PC-3 (cell line): ENCODE measurements at regions not wholly inside any gene's neighbourhood (a gene's known extent, or its start where the extent isn't known, plus 50 kb on each side); places are given as distances from the start of the nearest gene placed in this dataset.

Source experiments
- ATAC-seq: fragments of 200-7000 bp; cut with Tn5 transposase; 2 replicates; pipeline ENCODE4 v1.9.1; 2020; ENCODE audit warnings: mild to moderate bottlenecking, moderate library complexity
- BruUV-seq: library from RNA; stranded (reverse); fragments of 400-500 nt; replicated peaks from 2 replicates; lab custom pipeline; 2021; lab: Mats Ljungman, UMichigan
- CTCF ChIA-PET: fragments of 300-600 bp; sonication (Branson Sonifier 250); formaldehyde crosslinking; loops from one replicate; lab custom pipeline; 2022; ENCODE audit warnings: antibody characterized with exemption; lab: Charles Lee
- POLR2A ChIA-PET: fragments of 300-600 bp; sonication (Branson Sonifier 250); formaldehyde crosslinking; loops from one replicate; lab custom pipeline; 2022; ENCODE audit warnings: antibody characterized with exemption; ENCODE audit not compliant: unreplicated experiment; lab: Charles Lee
- DNase-seq: peaks from one replicate; pipeline ENCODE4 v3.0.0-alpha.2; 2015
- H2AFZ ChIP-seq: fragments of 300-600 bp; sonication (generic); 2 replicates; pipeline ENCODE4 v1.6.0; 2016; ENCODE audit warnings: antibody characterized with exemption, low read length
- H3F3A ChIP-seq: fragments of 300-600 bp; sonication (generic); one replicate; pipeline ENCODE4 v1.6.0; 2017; ENCODE audit warnings: antibody characterized with exemption, low read length, control low read depth, mild to moderate bottlenecking; ENCODE audit not compliant: unreplicated experiment
- H3K27ac ChIP-seq: fragments of 300-600 bp; sonication (generic); 2 replicates; pipeline ENCODE4 v1.5.1; 2016; ENCODE audit warnings: mild to moderate bottlenecking, low read length
- H3K27me3 ChIP-seq: fragments of 300-600 bp; sonication (generic); 2 replicates; pipeline ENCODE4 v1.6.1; 2016; ENCODE audit warnings: low read length, mixed read lengths
- H3K36me3 ChIP-seq: fragments of 300-600 bp; sonication (generic); 2 replicates; pipeline ENCODE4 v1.6.1; 2016; ENCODE audit warnings: low read depth, mixed run types, low read length, mixed read lengths
- H3K4me1 ChIP-seq: fragments of 300-600 bp; sonication (generic); 2 replicates; pipeline ENCODE4 v1.5.1; 2016; ENCODE audit warnings: low read length; ENCODE audit not compliant: insufficient read depth
- H3K4me2 ChIP-seq: fragments of 300-600 bp; sonication (generic); 2 replicates; pipeline ENCODE4 v1.6.0; 2016; ENCODE audit warnings: low read length
- H3K4me3 ChIP-seq: fragments of 300-600 bp; sonication (generic); 2 replicates; pipeline ENCODE4 v1.5.1; 2016; ENCODE audit warnings: mild to moderate bottlenecking, low read length, mixed read lengths
- H3K79me2 ChIP-seq: fragments of 300-600 bp; sonication (generic); 2 replicates; pipeline ENCODE4 v1.6.1; 2017; ENCODE audit warnings: low read length, mixed read lengths
- H3K9ac ChIP-seq: fragments of 300-600 bp; sonication (generic); 2 replicates; pipeline ENCODE4 v1.6.0; 2016; ENCODE audit warnings: mild to moderate bottlenecking, low read length
- H3K9me2 ChIP-seq: fragments of 300-600 bp; sonication (generic); replicated peaks from 2 replicates; pipeline ENCODE4 v1.6.1; 2016; ENCODE audit warnings: mixed run types, low read length, mixed read lengths
- H3K9me3 ChIP-seq: fragments of 300-600 bp; sonication (generic); 2 replicates; pipeline ENCODE4 v1.6.1; 2016; ENCODE audit warnings: low read length, mixed read lengths
- H4K20me1 ChIP-seq: fragments of 300-600 bp; sonication (generic); 2 replicates; pipeline ENCODE4 v1.6.1; 2016; ENCODE audit warnings: low read length, mixed read lengths
- EZH2 ChIP-seq: fragments of 300-600 bp; sonication (generic); IDR thresholded peaks from one replicate; pipeline ENCODE4 v1.6.1; 2017; ENCODE audit warnings: antibody characterized with exemption, mild to moderate bottlenecking, low read length; ENCODE audit not compliant: unreplicated experiment
- EZH2phosphoT487 ChIP-seq: fragments of 300-600 bp; sonication (generic); IDR thresholded peaks from 2 replicates; pipeline ENCODE4 v1.6.1; 2018; ENCODE audit warnings: mild to moderate bottlenecking, antibody characterized with exemption, low read length, borderline replicate concordance
- intact Hi-C: fragments of 100-400 bp; cut with micrococcal nuclease; formaldehyde crosslinking; loops from 2 replicates; pipeline ENCODE4 v1.9.0; 2023
- TF ChIP-seq, protein P1 (sequence below): fragments of 300-600 bp; sonication (generic); conservative IDR thresholded peaks from 2 replicates; pipeline ENCODE4 v1.5.1; 2017; ENCODE audit warnings: antibody characterized with exemption, low read depth, mild to moderate bottlenecking, low read length

DNA sequence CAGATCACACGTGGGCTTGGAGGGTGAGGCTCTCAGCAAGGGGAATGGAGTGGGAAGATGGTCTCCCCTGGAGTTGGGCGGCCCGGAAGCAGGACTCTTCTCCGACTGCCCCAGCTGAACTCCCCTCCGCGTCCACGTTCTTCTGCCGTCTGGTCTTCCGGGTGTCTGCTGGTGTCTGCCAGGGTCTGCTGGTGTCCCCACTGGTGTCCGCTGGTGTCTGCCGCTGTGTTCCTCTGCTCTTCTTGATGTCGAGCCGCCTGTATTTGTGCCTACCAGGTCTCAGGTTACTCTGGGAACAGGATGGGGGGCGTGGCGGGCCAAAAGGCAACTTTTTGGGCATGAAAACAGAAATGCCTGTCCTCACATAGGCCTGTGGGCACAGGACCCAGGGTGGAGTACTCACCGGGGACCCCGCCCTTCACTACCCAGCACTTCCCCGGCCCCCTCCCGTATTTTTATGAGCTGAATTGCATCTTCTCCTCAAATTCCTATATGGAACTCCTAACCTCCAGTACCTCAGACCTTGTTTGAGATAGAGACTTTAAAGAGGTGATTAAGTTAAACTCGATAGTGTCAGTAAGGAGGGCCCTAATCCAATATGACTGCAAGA lies 675.4 kb downstream of the SEMA5A start:
- Histone ChIP-seq H3K79me2 (no peaks in the 10 kb centered on the region), H3K4me2 (no peak overlapping the region), H4K20me1 (no peaks in the 10 kb centered on the region), H3F3A (no peaks in the 10 kb centered on the region), H2AFZ (no peak overlapping the region), H3K27me3 (no peaks in the 10 kb centered on the region), H3K4me1 (no peaks in the 10 kb centered on the region), H3K9me3 (no peaks in the 10 kb centered on the region), H3K27ac (no peak overlapping the region), H3K36me3 (no peaks in the 10 kb centered on the region), H3K9me2 (no peaks in the 10 kb centered on the region), H3K9ac (no peak overlapping the region), H3K4me3 (no peak overlapping the region)
- ChIA-PET CTCF (no interaction called here), POLR2A (no interaction called here)
- intact Hi-C loops, result no loop called here
- no TSS peak for BruUV-seq
- no peak for ATAC-seq
- TF ChIP-seq, protein P1, sequence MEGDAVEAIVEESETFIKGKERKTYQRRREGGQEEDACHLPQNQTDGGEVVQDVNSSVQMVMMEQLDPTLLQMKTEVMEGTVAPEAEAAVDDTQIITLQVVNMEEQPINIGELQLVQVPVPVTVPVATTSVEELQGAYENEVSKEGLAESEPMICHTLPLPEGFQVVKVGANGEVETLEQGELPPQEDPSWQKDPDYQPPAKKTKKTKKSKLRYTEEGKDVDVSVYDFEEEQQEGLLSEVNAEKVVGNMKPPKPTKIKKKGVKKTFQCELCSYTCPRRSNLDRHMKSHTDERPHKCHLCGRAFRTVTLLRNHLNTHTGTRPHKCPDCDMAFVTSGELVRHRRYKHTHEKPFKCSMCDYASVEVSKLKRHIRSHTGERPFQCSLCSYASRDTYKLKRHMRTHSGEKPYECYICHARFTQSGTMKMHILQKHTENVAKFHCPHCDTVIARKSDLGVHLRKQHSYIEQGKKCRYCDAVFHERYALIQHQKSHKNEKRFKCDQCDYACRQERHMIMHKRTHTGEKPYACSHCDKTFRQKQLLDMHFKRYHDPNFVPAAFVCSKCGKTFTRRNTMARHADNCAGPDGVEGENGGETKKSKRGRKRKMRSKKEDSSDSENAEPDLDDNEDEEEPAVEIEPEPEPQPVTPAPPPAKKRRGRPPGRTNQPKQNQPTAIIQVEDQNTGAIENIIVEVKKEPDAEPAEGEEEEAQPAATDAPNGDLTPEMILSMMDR, result no peak
- TF ChIP-seq EZH2 (no peak), EZH2phosphoT487 (no peak)
- no peak for DNase-seq

DNA sequence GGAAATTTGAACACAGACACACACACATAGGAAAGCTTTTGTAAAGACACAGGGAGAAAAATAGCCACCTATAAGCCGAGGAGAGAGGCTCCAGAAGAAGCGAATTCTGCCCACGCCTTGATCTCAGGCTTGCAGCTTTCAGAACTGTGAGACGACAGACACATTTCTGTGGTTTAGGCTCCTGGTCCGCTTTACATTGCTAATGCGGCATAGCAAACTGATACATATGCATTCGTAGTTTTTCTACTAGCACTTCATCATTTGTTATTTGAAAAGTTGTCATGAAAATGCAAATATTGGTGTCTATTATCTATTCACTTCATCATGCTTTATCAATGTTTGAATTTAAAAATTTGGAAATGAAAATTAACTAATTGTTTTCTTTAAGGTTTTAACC lies 674.9 kb downstream of the SEMA5A start:
- no peaks in the 10 kb centered on the region for H3K4me1 ChIP-seq
- no TSS peak for BruUV-seq
- H3K4me2 ChIP-seq, result no peak overlapping the region
- H3K27me3 ChIP-seq, result no peaks in the 10 kb centered on the region
- H3K27ac ChIP-seq, result no peak overlapping the region
- no peak for ATAC-seq
- H4K20me1 ChIP-seq, result no peaks in the 10 kb centered on the region
- no peaks in the 10 kb centered on the region for H3K79me2 ChIP-seq
- ChIA-PET CTCF (no interaction called here), POLR2A (no interaction called here)
- H3K9ac ChIP-seq, result no peak overlapping the region
- no peak for DNase-seq
- TF ChIP-seq EZH2phosphoT487 (no peak), EZH2 (no peak)
- TF ChIP-seq, protein P1, result no peak
- H3K36me3 ChIP-seq, result no peaks in the 10 kb centered on the region
- H2AFZ ChIP-seq, result no peak overlapping the region
- intact Hi-C loops, result no loop called here
- no peaks in the 10 kb centered on the region for H3K9me2 ChIP-seq
- no peaks in the 10 kb centered on the region for H3K9me3 ChIP-seq
- no peaks in the 10 kb centered on the region for H3F3A ChIP-seq
- H3K4me3 ChIP-seq, result no peak overlapping the region

DNA sequence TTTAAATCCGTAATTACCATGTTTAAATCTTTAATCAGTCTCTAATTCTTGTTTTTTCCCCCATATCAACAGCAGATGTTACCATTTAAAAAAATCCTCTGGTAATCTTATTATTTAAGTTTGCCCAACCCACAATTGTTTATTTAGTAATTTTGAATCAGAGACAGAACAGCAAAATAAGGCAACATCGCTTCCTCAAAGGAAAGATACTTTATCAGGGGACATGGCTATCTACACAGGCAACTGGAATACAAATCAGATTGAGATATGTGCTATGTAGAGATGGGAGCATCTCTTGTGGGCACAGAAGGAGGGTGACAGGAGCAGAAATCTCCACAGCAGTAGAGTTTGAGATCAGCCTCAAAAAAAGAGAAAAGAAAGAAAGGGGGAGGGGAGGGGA lies 674.4 kb downstream of the SEMA5A start:
- intact Hi-C loops, result no loop called here
- Histone ChIP-seq H3F3A (no peaks in the 10 kb centered on the region), H2AFZ (no peak overlapping the region), H3K9me2 (no peaks in the 10 kb centered on the region), H4K20me1 (no peaks in the 10 kb centered on the region), H3K4me2 (no peak overlapping the region), H3K27ac (no peak overlapping the region), H3K36me3 (no peaks in the 10 kb centered on the region), H3K4me1 (no peaks in the 10 kb centered on the region), H3K4me3 (no peak overlapping the region), H3K9me3 (no peaks in the 10 kb centered on the region), H3K9ac (no peak overlapping the region), H3K27me3 (no peaks in the 10 kb centered on the region), H3K79me2 (no peaks in the 10 kb centered on the region)
- DNase-seq (no peak), ATAC-seq (no peak)
- ChIA-PET CTCF (no interaction called here), POLR2A (no interaction called here)
- BruUV-seq, result no TSS peak
- TF ChIP-seq EZH2phosphoT487 (no peak), EZH2 (no peak)
- TF ChIP-seq, protein P1, result no peak
